Smooth muscle cell (in vitro differentiated cells): ENCODE measurements at regions not wholly inside any gene's neighbourhood (a gene's known extent, or its start where the extent isn't known, plus 50 kb on each side); places are given as distances from the start of the nearest gene placed in this dataset.

Experiments used
- DNase-seq: peaks from one replicate; lab custom pipeline; 2025; ENCODE audit not compliant: unreplicated experiment; lab: John Stamatoyannopoulos, UW
- H2AFZ ChIP-seq: fragments of 200-600 bp; sonication (generic); 2 replicates; pipeline ENCODE4 v1.6.0; 2016; ENCODE audit warnings: antibody characterized with exemption, low read depth, mild to moderate bottlenecking
- H3F3A ChIP-seq: fragments of 200-600 bp; sonication (generic); 2 replicates; pipeline ENCODE4 v1.6.0; 2017; ENCODE audit warnings: antibody characterized with exemption, low read depth
- H3K27ac ChIP-seq: fragments of 200-600 bp; sonication (generic); 2 replicates; pipeline ENCODE4 v1.5.1; 2016; ENCODE audit warnings: low read depth, mild to moderate bottlenecking
- H3K27me3 ChIP-seq: fragments of 200-600 bp; sonication (generic); 2 replicates; pipeline ENCODE4 v1.6.1; 2016; ENCODE audit warnings: low read depth, mild to moderate bottlenecking
- H3K36me3 ChIP-seq: fragments of 200-600 bp; sonication (generic); 2 replicates; pipeline ENCODE4 v1.5.1; 2016; ENCODE audit warnings: low read depth
- H3K4me1 ChIP-seq: fragments of 200-600 bp; sonication (generic); 2 replicates; pipeline ENCODE4 v1.5.1; 2016; ENCODE audit warnings: low read depth
- H3K4me2 ChIP-seq: fragments of 200-600 bp; sonication (generic); 2 replicates; pipeline ENCODE4 v1.6.0; 2016; ENCODE audit warnings: mild to moderate bottlenecking
- H3K4me3 ChIP-seq: fragments of 200-600 bp; sonication (generic); 2 replicates; pipeline ENCODE4 v1.5.1; 2016; ENCODE audit warnings: mild to moderate bottlenecking
- H3K79me2 ChIP-seq: fragments of 200-600 bp; sonication (generic); 2 replicates; pipeline ENCODE4 v1.6.0; 2016; ENCODE audit warnings: low read depth, mild to moderate bottlenecking
- H3K9ac ChIP-seq: fragments of 200-600 bp; sonication (generic); 2 replicates; pipeline ENCODE4 v1.6.0; 2016; ENCODE audit warnings: low read depth
- H3K9me3 ChIP-seq: fragments of 200-600 bp; sonication (generic); replicated peaks from 2 replicates; pipeline ENCODE4 v1.5.1; 2016; ENCODE audit warnings: low read depth
- H4K20me1 ChIP-seq: fragments of 200-600 bp; sonication (generic); 2 replicates; pipeline ENCODE4 v1.6.0; 2016; ENCODE audit warnings: low read depth
- WGBS: methylation state at CpG from one replicate; pipeline ENCODE4 v1.1.7; 2016; ENCODE audit warnings: low lambda C conversion rate; 5-methylcytosine and 5-hydroxymethylcytosine counted together
- TF ChIP-seq, protein P1 (sequence below): fragments of 200-600 bp; sonication (generic); IDR thresholded peaks from 2 replicates; pipeline ENCODE4 v1.5.1; 2017; ENCODE audit warnings: borderline replicate concordance, mild to moderate bottlenecking, antibody characterized with exemption; ENCODE audit not compliant: insufficient read depth, poor library complexity, severe bottlenecking

DNA sequence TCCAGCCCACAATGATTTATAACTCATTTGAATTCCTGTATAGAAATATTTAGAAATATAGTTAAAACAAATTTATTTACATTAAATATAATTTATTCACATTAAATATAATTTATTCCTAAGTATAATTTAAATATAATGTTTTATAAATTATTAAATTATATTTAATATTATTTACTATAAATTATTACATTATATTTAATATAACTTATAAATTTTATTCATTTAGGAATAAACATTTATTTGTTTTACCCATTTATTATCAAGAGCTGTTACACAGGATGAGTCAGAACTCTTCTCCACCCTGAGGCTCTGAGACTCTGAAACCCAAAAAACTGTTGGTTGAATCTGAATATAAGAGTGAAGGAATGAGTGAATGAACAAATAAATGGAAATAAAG lies 170.9 kb upstream of the OBI1 start:
- no peaks in the 10 kb centered on the region for H3F3A ChIP-seq
- no peak for DNase-seq
- H3K4me2 ChIP-seq, result no peak overlapping the region
- H3K4me3 ChIP-seq, result no peak overlapping the region
- H3K9ac ChIP-seq, result no peak overlapping the region
- H3K4me1 ChIP-seq, result no peaks in the 10 kb centered on the region
- H3K27ac ChIP-seq, result no peak overlapping the region
- TF ChIP-seq, protein P1, sequence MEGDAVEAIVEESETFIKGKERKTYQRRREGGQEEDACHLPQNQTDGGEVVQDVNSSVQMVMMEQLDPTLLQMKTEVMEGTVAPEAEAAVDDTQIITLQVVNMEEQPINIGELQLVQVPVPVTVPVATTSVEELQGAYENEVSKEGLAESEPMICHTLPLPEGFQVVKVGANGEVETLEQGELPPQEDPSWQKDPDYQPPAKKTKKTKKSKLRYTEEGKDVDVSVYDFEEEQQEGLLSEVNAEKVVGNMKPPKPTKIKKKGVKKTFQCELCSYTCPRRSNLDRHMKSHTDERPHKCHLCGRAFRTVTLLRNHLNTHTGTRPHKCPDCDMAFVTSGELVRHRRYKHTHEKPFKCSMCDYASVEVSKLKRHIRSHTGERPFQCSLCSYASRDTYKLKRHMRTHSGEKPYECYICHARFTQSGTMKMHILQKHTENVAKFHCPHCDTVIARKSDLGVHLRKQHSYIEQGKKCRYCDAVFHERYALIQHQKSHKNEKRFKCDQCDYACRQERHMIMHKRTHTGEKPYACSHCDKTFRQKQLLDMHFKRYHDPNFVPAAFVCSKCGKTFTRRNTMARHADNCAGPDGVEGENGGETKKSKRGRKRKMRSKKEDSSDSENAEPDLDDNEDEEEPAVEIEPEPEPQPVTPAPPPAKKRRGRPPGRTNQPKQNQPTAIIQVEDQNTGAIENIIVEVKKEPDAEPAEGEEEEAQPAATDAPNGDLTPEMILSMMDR, result no peak
- no peaks in the 10 kb centered on the region for H3K9me3 ChIP-seq
- H4K20me1 ChIP-seq, result no peaks in the 10 kb centered on the region
- peaks cover 8% of the 10 kb centered on the region for H3K27me3 ChIP-seq
- no peaks in the 10 kb centered on the region for H3K79me2 ChIP-seq
- no peaks in the 10 kb centered on the region for H3K36me3 ChIP-seq
- no peak overlapping the region for H2AFZ ChIP-seq

DNA sequence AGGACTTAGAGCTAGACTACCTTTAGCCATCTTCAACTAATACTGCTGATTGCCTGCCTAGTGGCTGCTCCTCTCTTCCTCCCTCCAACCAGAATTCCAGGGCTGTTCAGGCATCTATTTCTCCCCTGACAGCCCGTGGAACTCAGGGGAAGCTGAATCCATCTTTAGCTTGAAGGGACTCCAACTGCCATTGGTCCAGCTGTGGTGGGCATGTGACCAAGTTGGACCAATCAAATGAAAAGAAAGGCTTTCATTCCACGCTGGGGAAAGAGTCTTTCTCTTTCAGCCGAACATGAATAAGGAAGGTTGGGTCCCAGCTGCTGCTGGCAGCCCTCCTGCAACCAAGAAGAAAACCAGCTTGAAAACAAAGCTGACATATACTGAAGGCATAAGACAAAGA lies 168.5 kb upstream of the OBI1 start:
- WGBS, result 65% methylated on average over 3 of the region's 3 CpGs
- TF ChIP-seq, protein P1, result no peak
- Histone ChIP-seq H3K79me2 (no peaks in the 10 kb centered on the region), H3K9me3 (no peaks in the 10 kb centered on the region), H4K20me1 (no peaks in the 10 kb centered on the region), H3F3A (no peaks in the 10 kb centered on the region), H3K4me3 (no peak overlapping the region), H2AFZ (no peak overlapping the region), H3K27ac (no peak overlapping the region), H3K4me1 (no peaks in the 10 kb centered on the region), H3K36me3 (no peaks in the 10 kb centered on the region), H3K27me3 (peaks cover 2% of the 10 kb centered on the region), H3K4me2 (no peak overlapping the region), H3K9ac (no peak overlapping the region)
- DNase-seq, result no peak

DNA sequence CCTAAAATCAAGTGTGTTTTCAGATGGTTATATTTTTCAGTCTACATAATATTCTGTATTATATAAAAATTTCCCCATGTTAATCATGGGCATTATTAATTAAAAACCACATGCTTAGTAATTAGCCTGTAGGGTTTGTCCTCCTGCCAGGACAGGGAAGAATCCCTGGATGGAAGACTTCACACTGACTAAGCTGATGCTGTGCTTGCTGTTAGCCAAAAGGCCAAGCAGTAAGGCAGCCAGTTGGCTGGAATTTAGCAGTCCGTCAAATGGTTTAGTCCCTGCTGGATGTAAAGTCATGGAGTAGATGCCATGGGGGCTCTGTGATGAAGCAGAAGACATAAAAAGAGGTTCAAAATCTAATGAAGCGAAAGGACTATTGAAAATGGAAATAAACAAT lies 168.0 kb upstream of the OBI1 start:
- 82% methylated on average over 2 of the region's 2 CpGs for WGBS
- H3K9ac ChIP-seq, result no peak overlapping the region
- no peak overlapping the region for H2AFZ ChIP-seq
- H3K79me2 ChIP-seq, result no peaks in the 10 kb centered on the region
- H3K4me2 ChIP-seq, result no peak overlapping the region
- no peaks in the 10 kb centered on the region for H3F3A ChIP-seq
- H3K9me3 ChIP-seq, result no peaks in the 10 kb centered on the region
- no peak for DNase-seq
- peaks cover 2% of the 10 kb centered on the region for H3K27me3 ChIP-seq
- no peaks in the 10 kb centered on the region for H3K36me3 ChIP-seq
- no peaks in the 10 kb centered on the region for H3K4me1 ChIP-seq
- no peaks in the 10 kb centered on the region for H4K20me1 ChIP-seq
- TF ChIP-seq, protein P1, result no peak
- H3K4me3 ChIP-seq, result no peak overlapping the region
- no peak overlapping the region for H3K27ac ChIP-seq

DNA sequence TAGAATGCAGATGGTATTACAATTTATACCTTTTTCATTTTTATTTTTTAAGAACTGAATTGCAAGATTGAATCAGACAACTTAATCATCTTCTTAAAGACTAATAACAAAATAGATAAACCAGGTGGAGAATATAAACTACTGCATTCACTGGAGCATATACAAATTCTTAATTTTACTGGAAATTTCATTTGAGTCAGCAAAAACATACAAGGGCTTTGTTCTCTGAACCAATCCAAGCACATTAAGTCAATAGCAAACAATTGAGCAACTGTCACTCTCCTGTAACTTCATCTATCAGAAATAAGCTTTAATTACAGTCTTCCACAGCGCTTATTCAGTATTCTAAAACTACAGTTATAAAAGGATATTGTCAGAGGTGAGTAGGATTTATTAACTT lies 167.4 kb upstream of the OBI1 start:
- Histone ChIP-seq H3K4me3 (no peak overlapping the region), H3K36me3 (no peaks in the 10 kb centered on the region), H3K27ac (no peak overlapping the region), H4K20me1 (no peaks in the 10 kb centered on the region), H3K27me3 (peaks cover 2% of the 10 kb centered on the region), H3F3A (no peaks in the 10 kb centered on the region), H3K9ac (no peak overlapping the region), H3K9me3 (no peaks in the 10 kb centered on the region), H3K4me1 (no peaks in the 10 kb centered on the region), H3K4me2 (no peak overlapping the region), H3K79me2 (no peaks in the 10 kb centered on the region), H2AFZ (no peak overlapping the region)
- no peak for DNase-seq
- 79% methylated on average over 1 of the region's 1 CpG for WGBS
- TF ChIP-seq, protein P1, result no peak
